ENCODE measurements at regions not wholly inside any gene's neighbourhood (a gene's known extent, or its start where the extent isn't known, plus 50 kb on each side); places are given as distances from the start of the nearest gene placed in this dataset.

DNA sequence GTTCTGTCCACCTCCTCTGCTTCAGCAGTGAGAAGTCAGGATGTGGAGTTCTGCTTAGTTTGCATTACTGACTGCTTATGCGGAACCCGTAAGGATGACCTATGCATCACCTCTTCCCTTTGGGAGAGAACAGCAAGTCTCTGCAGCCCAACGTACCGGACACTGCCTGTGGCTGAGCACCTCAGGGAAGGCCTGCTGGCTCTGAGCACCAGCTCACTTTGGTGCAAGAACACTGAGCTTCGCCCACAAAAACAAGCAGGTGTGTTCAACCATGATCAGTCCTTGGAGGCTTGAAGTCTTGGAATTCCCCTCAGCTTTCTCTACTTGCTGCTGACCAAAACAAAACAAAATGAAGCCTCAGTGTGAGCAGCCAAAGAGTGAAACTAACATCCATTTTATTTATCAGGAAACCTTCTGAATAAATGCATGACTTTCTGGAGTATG, 52.7 kb upstream of the NCK2 start:
- no peak overlapping the region for H3K9ac ChIP-seq (ENCODE audit: low read depth, low read length)
- no peaks in the 10 kb centered on the region for H3K9me3 ChIP-seq (ENCODE audit: insufficient read depth, low read depth, low read length)
- no peak overlapping the region for H3K27ac ChIP-seq (ENCODE audit: low read length)
- no peaks in the 10 kb centered on the region for H3K4me1 ChIP-seq (ENCODE audit: insufficient read depth, low read length)
- no peaks in the 10 kb centered on the region for H3K36me3 ChIP-seq (ENCODE audit: insufficient read depth, low read depth, low read length)
- H3K4me3 ChIP-seq (ENCODE audit: low read length): no peak overlapping the region; the same call in 1 of the 2 replicates
- no peaks in the 10 kb centered on the region for H3K27me3 ChIP-seq (ENCODE audit: insufficient read depth, low read length)

GRCh38 chr2:105690566-105690965, 54.1 kb upstream of the NCK2 start:
- Histone ChIP-seq H3K27ac (ENCODE audit: low read length) (no peak overlapping the region), H3K9me3 (ENCODE audit: insufficient read depth, low read depth, low read length) (no peaks in the 10 kb centered on the region), H3K36me3 (ENCODE audit: insufficient read depth, low read depth, low read length) (no peaks in the 10 kb centered on the region), H3K4me1 (ENCODE audit: insufficient read depth, low read length) (no peaks in the 10 kb centered on the region), H3K4me3 (ENCODE audit: low read length) (no peak overlapping the region), H3K27me3 (ENCODE audit: insufficient read depth, low read length) (no peaks in the 10 kb centered on the region), H3K9ac (ENCODE audit: low read depth, low read length) (no peak overlapping the region)

GRCh38 chr2:105689484-105689883, 55.2 kb upstream of the NCK2 start:
- Histone ChIP-seq H3K4me3 (ENCODE audit: low read length) (no peak overlapping the region), H3K4me1 (ENCODE audit: insufficient read depth, low read length) (no peaks in the 10 kb centered on the region), H3K27ac (ENCODE audit: low read length) (no peak overlapping the region), H3K9ac (ENCODE audit: low read depth, low read length) (no peak overlapping the region), H3K27me3 (ENCODE audit: insufficient read depth, low read length) (no peaks in the 10 kb centered on the region), H3K9me3 (ENCODE audit: insufficient read depth, low read depth, low read length) (no peaks in the 10 kb centered on the region), H3K36me3 (ENCODE audit: insufficient read depth, low read depth, low read length) (no peaks in the 10 kb centered on the region)

GRCh38 chr2:105688946-105689345, 55.8 kb upstream of the NCK2 start:
- Histone ChIP-seq H3K9me3 (ENCODE audit: insufficient read depth, low read depth, low read length) (no peaks in the 10 kb centered on the region), H3K4me1 (ENCODE audit: insufficient read depth, low read length) (no peaks in the 10 kb centered on the region), H3K4me3 (ENCODE audit: low read length) (no peak overlapping the region), H3K27ac (ENCODE audit: low read length) (no peak overlapping the region), H3K27me3 (ENCODE audit: insufficient read depth, low read length) (no peaks in the 10 kb centered on the region), H3K36me3 (ENCODE audit: insufficient read depth, low read depth, low read length) (no peaks in the 10 kb centered on the region), H3K9ac (ENCODE audit: low read depth, low read length) (no peak overlapping the region)

DNA sequence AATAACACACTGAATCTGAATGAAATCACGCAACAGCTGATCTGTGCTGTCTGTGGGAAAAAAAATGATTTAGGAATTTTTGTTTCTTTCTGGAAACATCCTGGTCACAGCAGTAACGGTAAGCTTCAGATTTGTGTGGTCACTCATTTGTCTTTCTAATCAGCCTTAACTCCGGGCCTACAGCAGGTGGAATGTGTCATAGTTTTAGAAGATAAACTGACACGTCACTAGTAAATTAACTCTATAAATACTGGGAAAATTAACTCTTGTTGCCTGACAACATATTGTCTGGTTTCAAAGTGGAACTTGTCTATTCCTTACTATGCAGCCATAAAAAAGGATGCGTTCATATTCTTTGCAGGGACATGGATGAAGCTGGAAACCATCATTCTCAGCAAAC, 58.1 kb upstream of the NCK2 start:
- Histone ChIP-seq H3K36me3 (ENCODE audit: insufficient read depth, low read depth, low read length) (no peaks in the 10 kb centered on the region), H3K27ac (ENCODE audit: low read length) (no peak overlapping the region), H3K9me3 (ENCODE audit: insufficient read depth, low read depth, low read length) (no peaks in the 10 kb centered on the region), H3K9ac (ENCODE audit: low read depth, low read length) (no peak overlapping the region), H3K4me1 (ENCODE audit: insufficient read depth, low read length) (no peaks in the 10 kb centered on the region), H3K27me3 (ENCODE audit: insufficient read depth, low read length) (no peaks in the 10 kb centered on the region), H3K4me3 (ENCODE audit: low read length) (no peak overlapping the region)

DNA sequence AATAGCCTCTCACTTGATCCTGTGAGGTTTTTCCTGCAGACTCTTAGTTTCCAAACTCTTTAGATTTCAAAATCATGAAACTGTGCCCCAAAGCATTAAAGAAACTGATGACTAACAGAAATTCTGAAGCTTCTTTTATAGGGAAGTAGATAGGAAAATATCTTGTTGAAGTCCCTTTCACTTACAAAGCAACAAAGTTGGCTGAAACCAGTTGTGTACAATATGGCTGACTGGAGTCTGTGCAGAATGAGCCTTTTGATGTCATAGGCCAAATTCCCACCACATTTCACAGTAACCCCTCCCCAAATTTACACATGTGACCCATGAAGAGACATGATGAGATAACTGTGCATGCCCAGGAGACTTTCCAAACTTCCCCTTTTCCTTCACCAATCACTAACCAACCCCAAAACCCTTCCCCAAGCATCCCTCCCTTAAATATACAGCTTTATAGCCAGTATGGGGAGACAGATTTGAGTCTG, 61.7 kb upstream of the NCK2 start:
- no peak overlapping the region for H3K27ac ChIP-seq (ENCODE audit: low read length)
- H3K9ac ChIP-seq (ENCODE audit: low read depth, low read length): no peak overlapping the region
- no peaks in the 10 kb centered on the region for H3K36me3 ChIP-seq (ENCODE audit: insufficient read depth, low read depth, low read length)
- no peaks in the 10 kb centered on the region; the same call in 1 of the 2 replicates for H3K27me3 ChIP-seq (ENCODE audit: insufficient read depth, low read length)
- no peaks in the 10 kb centered on the region for H3K9me3 ChIP-seq (ENCODE audit: insufficient read depth, low read depth, low read length)
- H3K4me1 ChIP-seq (ENCODE audit: insufficient read depth, low read length): no peaks in the 10 kb centered on the region
- H3K4me3 ChIP-seq (ENCODE audit: low read length): no peak overlapping the region

- Histone ChIP-seq H3K27ac (ENCODE audit: low read length) (no peak overlapping the region), H3K9me3 (ENCODE audit: insufficient read depth, low read depth, low read length) (no peaks in the 10 kb centered on the region), H3K27me3 (ENCODE audit: insufficient read depth, low read length) (no peaks in the 10 kb centered on the region; the same call in 1 of the 2 replicates), H3K36me3 (ENCODE audit: insufficient read depth, low read depth, low read length) (no peaks in the 10 kb centered on the region), H3K4me3 (ENCODE audit: low read length) (no peak overlapping the region), H3K9ac (ENCODE audit: low read depth, low read length) (no peak overlapping the region), H3K4me1 (ENCODE audit: insufficient read depth, low read length) (no peaks in the 10 kb centered on the region)
Observed at GRCh38 chr2:105682401-105682800, 62.3 kb upstream of the NCK2 start.

- no peak overlapping the region for H3K27ac ChIP-seq (ENCODE audit: low read length)
- no peaks in the 10 kb centered on the region; the same call in 1 of the 2 replicates for H3K27me3 ChIP-seq (ENCODE audit: insufficient read depth, low read length)
- no peaks in the 10 kb centered on the region for H3K4me1 ChIP-seq (ENCODE audit: insufficient read depth, low read length)
- H3K9me3 ChIP-seq (ENCODE audit: insufficient read depth, low read depth, low read length): no peaks in the 10 kb centered on the region
- no peaks in the 10 kb centered on the region for H3K36me3 ChIP-seq (ENCODE audit: insufficient read depth, low read depth, low read length)
- no peak overlapping the region for H3K9ac ChIP-seq (ENCODE audit: low read depth, low read length)
- H3K4me3 ChIP-seq (ENCODE audit: low read length): no peak overlapping the region
Observed at GRCh38 chr2:105681927-105682326, 62.8 kb upstream of the NCK2 start.

- Histone ChIP-seq H3K27me3 (ENCODE audit: insufficient read depth, low read length) (no peaks in the 10 kb centered on the region; the same call in 1 of the 2 replicates), H3K27ac (ENCODE audit: low read length) (no peak overlapping the region), H3K4me1 (ENCODE audit: insufficient read depth, low read length) (no peaks in the 10 kb centered on the region), H3K9me3 (ENCODE audit: insufficient read depth, low read depth, low read length) (no peaks in the 10 kb centered on the region), H3K36me3 (ENCODE audit: insufficient read depth, low read depth, low read length) (no peaks in the 10 kb centered on the region), H3K4me3 (ENCODE audit: low read length) (no peak overlapping the region), H3K9ac (ENCODE audit: low read depth, low read length) (no peak overlapping the region)
Observed at GRCh38 chr2:105680357-105680756, 64.4 kb upstream of the NCK2 start.

GRCh38 chr2:105678346-105678745, 66.4 kb upstream of the NCK2 start:
- Histone ChIP-seq H3K27me3 (ENCODE audit: insufficient read depth, low read length) (no peaks in the 10 kb centered on the region; the same call in 1 of the 2 replicates), H3K27ac (ENCODE audit: low read length) (no peak overlapping the region), H3K9ac (ENCODE audit: low read depth, low read length) (no peak overlapping the region), H3K36me3 (ENCODE audit: insufficient read depth, low read depth, low read length) (no peaks in the 10 kb centered on the region), H3K4me1 (ENCODE audit: insufficient read depth, low read length) (no peaks in the 10 kb centered on the region), H3K9me3 (ENCODE audit: insufficient read depth, low read depth, low read length) (no peaks in the 10 kb centered on the region), H3K4me3 (ENCODE audit: low read length) (no peak overlapping the region)

GRCh38 chr2:105677901-105678300, 66.8 kb upstream of the NCK2 start:
- Histone ChIP-seq H3K4me1 (ENCODE audit: insufficient read depth, low read length) (no peaks in the 10 kb centered on the region), H3K9me3 (ENCODE audit: insufficient read depth, low read depth, low read length) (no peaks in the 10 kb centered on the region), H3K27ac (ENCODE audit: low read length) (no peak overlapping the region), H3K4me3 (ENCODE audit: low read length) (no peak overlapping the region), H3K36me3 (ENCODE audit: insufficient read depth, low read depth, low read length) (no peaks in the 10 kb centered on the region), H3K27me3 (ENCODE audit: insufficient read depth, low read length) (no peaks in the 10 kb centered on the region; the same call in 1 of the 2 replicates), H3K9ac (ENCODE audit: low read depth, low read length) (no peak overlapping the region)

DNA sequence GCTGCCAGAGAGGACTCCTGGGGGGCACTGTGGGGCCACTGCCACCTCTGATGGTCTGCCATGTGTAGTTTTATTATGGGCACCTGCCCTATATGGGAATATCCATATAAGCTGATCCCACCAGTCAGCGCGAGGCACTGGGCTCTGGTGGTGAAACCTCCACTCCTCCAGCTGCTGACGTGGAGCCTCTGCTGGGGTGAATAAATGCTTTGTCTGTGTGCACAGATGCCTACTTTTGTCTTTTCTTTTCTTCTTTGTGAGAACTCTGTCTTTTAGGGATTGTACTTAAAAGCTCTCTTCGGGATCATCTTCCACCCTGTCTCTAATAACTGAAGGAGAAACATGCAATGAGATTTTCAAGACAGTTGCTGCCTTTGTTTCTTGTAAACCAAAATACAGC, 68.9 kb upstream of the NCK2 start:
- no peaks in the 10 kb centered on the region for H3K36me3 ChIP-seq (ENCODE audit: insufficient read depth, low read depth, low read length)
- H3K9me3 ChIP-seq (ENCODE audit: insufficient read depth, low read depth, low read length): no peaks in the 10 kb centered on the region
- no peak overlapping the region; the same call in 1 of the 2 replicates for H3K9ac ChIP-seq (ENCODE audit: low read depth, low read length)

More for the DNA sequence above, 68.9 kb upstream of the NCK2 start:
- no peak overlapping the region for H3K27ac ChIP-seq (ENCODE audit: low read length)
- H3K27me3 ChIP-seq (ENCODE audit: insufficient read depth, low read length): no peaks in the 10 kb centered on the region; the same call in 1 of the 2 replicates
- H3K4me1 ChIP-seq (ENCODE audit: insufficient read depth, low read length): no peaks in the 10 kb centered on the region
- no peak overlapping the region for H3K4me3 ChIP-seq (ENCODE audit: low read length)

Measured in iPS-20b (cell line).